GM18505 (cell line): ENCODE measurements at regions not wholly inside any gene's neighbourhood (a gene's known extent, or its start where the extent isn't known, plus 50 kb on each side); places are given as distances from the start of the nearest gene placed in this dataset.

Experiments used
- ATAC-seq: cut with Tn5 transposase; IDR thresholded peaks from one replicate; pipeline ENCODE4 v1.9.1; 2021; ENCODE audit not compliant: unreplicated experiment
- POLR2A ChIP-seq: IDR thresholded peaks from 4 replicates; pipeline ENCODE4 v1.6.1; 2011; ENCODE audit warnings: borderline replicate concordance; ENCODE audit not compliant: insufficient read depth, insufficient read length; ENCODE audit errors: extremely low read depth

DNA sequence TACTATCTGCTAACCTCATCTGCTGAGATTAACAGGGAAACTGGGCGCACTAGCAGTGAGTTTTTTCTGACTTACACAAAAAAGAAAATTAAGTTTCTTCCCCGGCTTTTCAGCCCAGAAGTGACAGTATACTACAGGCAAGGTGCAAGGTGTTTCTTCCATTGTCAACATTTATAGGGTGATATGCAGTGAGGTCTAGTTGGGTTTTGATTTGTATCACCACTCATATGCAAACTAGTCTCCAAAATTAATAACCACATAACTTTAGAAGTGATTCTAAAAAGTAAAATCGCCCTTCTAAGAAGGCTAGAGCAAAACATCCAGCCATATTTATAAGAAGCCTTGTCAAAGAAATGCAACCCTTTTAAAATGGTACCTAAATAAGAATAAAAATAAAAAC lies 640.1 kb downstream of the ARAP2 start:
- no peak for TF ChIP-seq POLR2A
- ATAC-seq: no peak

DNA sequence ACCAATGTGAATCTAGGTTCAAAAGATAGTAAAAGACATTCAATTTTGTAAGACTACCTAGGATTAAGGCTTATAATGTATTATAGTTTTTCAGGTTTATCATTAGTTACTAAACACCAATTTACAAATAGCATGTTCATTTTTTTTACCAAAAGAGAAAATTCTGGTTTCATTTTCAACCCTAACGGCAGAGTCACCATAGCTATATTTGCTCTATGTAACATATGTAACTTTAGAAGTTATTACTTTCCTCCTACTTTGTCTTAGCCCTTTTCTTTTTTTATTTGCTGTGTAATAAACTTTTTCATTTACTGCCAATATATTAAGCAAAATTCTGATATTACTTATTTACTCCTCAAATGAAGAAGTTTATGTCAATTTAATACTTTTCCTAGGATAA lies 639.6 kb downstream of the ARAP2 start:
- no peak for ATAC-seq
- no peak for TF ChIP-seq POLR2A

DNA sequence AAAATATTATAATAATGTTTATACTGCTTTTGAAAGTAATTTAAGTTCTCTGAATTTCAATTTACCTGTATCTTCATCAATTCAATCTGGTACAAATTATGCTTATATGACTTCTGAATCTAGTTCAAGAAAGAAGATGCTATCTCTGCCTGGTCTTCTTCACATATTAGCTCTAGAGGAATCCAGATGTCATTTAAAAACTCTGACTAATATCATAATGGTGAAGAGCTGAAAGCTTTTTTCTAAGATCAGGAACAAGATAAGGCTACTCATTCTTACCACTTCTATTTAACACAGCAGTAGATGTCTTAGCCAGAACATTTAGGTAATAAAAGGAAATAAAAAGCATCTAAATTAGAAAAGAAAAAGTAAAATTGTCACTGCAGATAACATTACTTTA lies 636.1 kb downstream of the ARAP2 start:
- ATAC-seq: no peak
- TF ChIP-seq POLR2A: no peak

DNA sequence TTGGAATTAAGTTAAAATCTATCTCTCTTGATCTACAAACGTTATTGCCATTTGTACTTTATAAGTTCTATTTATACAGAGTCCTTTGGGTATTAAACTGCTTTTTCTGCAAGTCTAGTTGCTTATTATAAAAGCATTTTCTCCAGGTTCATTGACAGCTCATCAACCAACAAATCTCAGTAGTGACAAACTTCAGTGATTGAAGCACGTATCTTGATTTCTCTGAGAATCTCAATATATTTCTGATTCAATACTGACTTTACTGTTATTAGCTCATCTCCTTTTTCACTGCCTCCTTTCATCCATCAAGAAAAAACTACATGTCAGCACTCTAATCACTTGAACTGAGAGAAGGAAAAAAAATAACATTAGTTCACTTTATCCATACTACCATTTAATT lies 630.2 kb downstream of the ARAP2 start:
- ATAC-seq: no peak
- TF ChIP-seq POLR2A: no peak

DNA sequence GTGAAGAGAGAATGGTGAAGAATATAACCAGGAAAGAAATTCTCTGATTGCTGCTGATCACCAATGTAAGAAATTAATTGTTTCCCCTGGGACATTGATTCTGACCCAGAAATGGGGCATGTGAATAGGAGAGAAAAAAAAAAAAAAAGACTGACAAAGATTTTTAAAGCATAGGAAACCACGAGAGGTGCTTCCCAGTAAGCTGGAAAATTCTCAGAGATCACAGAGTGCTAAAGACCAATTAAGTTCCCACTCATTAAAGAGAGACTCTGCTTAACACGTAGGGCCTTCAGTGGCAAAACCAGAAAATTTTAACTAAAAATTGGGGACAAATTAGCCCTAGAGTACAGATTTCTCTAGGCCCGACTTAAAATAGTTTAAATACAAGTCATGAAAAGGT lies 604.4 kb downstream of the ARAP2 start:
- no peak for TF ChIP-seq POLR2A
- ATAC-seq: no peak

DNA sequence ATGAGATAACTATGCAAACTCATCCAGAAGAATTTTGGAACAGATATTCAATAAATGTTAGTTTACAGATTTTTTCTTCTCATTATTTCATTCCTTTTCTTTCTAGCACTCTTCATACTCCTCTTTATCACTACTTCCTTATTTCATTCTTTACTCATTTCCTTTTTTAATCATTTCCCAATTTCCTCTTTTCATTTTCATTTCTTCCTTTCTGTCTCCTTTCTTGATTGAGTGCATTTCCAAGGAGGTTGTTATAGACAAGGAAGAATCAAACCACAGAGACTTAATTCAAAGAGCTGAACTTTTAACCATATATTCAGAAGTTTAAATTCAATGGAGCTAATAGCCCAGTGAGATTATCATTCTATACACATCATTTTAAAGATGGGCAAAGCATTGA lies 600.7 kb downstream of the ARAP2 start:
- TF ChIP-seq POLR2A: no peak
- no peak for ATAC-seq

DNA sequence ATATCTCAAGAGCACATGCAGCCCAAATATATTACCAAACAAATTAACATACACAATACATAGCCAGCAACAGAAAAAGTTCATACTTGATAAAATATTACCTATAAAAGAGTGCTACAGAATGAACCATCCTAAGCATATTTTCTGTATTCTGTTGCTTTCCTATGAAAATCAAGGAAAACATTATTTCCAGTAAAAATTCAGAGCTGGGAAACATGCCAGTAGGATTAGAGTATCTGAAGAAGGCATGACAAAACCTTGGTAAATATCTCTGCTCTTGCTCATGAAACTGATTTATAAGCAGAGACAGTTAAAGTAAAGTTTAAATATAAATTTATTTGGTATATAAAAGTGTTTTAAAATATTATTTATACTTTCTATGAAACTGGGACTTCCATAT lies 599.7 kb downstream of the ARAP2 start:
- no peak for TF ChIP-seq POLR2A
- no peak for ATAC-seq

DNA sequence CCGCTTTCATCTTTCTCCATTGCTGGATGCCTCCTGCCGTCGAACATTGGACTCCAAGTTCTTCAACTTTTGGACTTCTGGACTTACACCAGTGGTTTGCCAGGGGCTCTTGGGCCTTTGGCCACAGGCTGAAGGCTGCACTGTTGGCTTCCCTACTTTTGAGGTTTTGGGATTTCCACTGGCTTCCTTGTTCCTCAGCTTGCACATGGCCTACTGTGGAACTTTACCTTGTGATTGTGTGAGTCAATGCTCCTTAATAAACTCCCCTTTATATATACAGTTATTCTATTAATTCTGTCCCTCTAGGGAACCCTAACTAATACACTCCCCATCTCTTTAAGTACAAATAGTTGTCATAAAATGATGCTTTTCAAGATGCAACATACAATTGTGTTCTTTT lies 595.3 kb downstream of the ARAP2 start:
- no peak for TF ChIP-seq POLR2A

DNA sequence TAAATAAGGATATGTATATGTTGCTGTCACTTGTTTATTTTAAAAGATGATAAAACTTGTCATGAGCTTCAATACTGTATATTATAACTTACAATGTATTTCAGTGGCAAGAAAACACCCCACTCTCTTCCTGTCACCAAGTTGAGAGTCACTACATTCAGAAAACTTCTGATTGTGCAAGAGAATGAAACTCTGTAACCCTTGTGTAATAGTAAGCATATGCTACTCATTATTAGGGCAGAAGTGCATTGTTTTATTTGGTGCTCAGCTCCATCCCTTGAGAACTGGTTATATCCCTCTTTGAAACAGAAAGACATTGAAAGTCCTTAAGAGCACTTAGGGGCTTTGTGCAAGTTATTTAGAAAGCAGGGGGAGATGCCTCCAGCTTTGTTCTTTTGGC lies 594.5 kb downstream of the ARAP2 start:
- no peak for ATAC-seq
- no peak for TF ChIP-seq POLR2A

More for the DNA sequence above, 595.3 kb downstream of the ARAP2 start:
- ATAC-seq: no peak

DNA sequence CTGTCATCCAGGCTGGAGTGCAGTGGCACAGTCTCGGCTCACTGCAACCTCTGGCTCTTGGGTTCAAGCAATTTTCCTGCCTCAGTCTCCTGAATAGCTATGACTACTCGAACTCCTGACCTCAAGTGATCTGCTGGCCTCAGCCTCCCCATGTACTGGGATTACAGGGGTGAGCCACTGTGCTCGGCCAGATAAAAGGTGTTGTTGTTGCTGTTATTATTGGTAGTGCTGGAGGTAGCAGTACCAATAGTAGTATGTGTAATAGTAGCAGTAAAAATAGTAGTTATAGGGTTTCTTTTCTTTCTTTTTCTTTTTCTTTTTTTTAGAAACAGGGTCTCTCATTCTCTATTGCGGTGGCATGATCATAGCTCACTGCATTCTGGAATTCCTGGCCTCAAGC lies 592.1 kb downstream of the ARAP2 start:
- no peak for TF ChIP-seq POLR2A
- no peak for ATAC-seq

DNA sequence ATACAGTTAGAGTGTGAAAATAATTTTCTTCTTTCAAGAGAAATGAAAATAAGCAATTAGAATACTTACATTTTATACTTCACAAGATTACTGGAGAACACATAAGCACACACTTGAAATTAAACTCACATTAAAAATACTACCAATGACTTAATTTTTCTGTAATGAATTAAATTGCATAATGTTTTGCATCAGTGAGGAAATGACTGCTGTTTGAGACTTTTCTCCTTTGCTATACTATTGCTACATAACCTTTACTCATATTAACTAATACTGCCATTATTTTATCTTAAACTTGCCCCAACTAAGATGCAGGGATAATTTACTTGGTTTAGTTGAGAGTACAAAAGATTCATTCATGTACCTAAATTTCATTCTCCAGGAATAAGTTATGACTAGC lies 590.9 kb downstream of the ARAP2 start:
- no peak for ATAC-seq
- TF ChIP-seq POLR2A: no peak

DNA sequence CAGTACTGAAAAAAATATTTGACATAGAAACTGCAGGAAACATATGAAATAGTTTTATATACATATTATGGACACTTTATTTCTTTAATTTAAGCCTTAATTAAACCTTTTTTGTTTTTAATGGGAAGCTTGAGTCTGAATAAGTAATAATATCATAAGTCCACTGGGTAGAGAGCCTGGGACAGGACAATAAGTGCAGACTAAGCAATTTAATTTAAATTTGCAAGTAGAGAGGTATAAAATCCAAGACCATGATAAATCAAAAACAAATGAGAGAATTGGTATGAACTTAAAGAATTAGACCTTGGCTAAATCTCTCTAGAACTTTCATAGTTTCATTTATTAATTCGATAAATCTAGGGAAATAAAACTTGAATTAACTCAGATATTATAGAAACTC lies 571.2 kb downstream of the ARAP2 start:
- ATAC-seq: no peak
- TF ChIP-seq POLR2A: no peak

DNA sequence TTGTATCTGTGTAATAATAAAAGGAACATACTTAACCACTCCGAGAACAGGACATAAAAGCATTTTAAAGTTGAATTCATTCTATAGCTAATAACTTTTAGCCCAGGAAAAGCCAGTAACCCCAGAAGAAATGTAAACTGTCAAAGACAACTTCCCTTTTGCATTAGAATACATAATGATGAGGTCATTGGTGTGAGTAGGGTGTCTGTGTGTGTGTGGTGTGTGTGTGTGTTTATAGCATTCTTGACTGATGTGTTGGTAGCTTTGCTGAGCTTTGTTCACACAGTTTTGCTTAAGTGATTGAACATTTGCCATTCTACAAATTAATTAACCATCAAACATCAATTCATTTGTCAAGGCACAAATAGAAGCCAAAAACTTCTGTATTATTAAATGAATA lies 559.6 kb downstream of the ARAP2 start:
- no peak for TF ChIP-seq POLR2A
- no peak for ATAC-seq

DNA sequence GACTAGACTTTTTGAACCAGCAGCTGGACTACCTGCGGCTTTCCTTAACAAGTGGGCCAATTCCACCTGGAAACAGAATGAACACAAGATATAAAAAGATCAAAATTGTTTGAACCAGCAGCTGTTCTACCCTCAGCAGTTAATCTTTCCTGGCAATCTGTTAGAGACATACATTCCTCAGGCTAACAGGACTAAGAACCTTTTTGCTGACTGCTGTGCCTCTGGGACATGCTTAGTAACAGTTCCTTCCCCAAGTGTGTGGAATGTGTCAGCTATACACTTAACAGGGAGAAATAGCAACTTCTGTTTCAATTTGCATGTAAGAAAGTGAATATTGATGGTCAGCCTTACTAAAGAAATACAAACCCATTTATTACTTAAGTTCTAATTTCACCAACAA lies 554.4 kb downstream of the ARAP2 start:
- ATAC-seq: no peak
- TF ChIP-seq POLR2A: no peak

DNA sequence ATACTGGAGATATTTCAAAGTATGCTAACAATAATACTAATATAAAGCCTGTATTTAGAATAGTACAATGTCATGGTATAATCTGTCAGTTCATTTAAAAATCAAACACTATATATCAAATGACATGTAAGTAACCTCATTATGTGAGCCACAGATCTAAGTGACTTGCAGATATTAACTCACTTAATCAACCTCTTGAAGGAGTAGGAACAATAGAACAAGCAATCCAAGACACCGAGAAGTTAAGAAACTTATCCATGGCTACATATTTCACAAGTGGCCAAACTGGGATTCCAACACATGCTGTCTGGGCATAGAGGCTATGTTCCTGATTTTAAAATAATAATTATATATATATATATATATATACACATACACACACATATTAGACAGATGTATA lies 554.0 kb downstream of the ARAP2 start:
- no peak for ATAC-seq
- no peak for TF ChIP-seq POLR2A
